ENCODE measurements at regions not wholly inside any gene's neighbourhood (a gene's known extent, or its start where the extent isn't known, plus 50 kb on each side); places are given as distances from the start of the nearest gene placed in this dataset.

- Histone ChIP-seq H3K4me3 (replicated peaks in 1 of 4; ENCODE audit: control extremely low read depth in 1 of 4, insufficient read depth in 1 of 4, low read depth in 3 of 4, low read length in 4 of 4) (no peak overlapping the region), H3K27me3 (ENCODE audit: control insufficient read depth, insufficient read depth, low read length) (no peaks in the 10 kb centered on the region), H3K4me1 (ENCODE audit: control insufficient read depth, extremely low read depth, insufficient read depth, low read length) (no peaks in the 10 kb centered on the region), H3K27ac (ENCODE audit: insufficient read depth, low read length) (no peak overlapping the region), H3K79me2 (ENCODE audit: control insufficient read depth, insufficient read depth, low read length) (no peaks in the 10 kb centered on the region), H3K36me3 (ENCODE audit: control insufficient read depth, insufficient read depth, low read length) (no peaks in the 10 kb centered on the region), H3K4me2 (ENCODE audit: extremely low read depth, insufficient read depth, low read length) (no peak overlapping the region), H4K20me1 (ENCODE audit: control insufficient read depth, extremely low read depth, insufficient read depth, low read length) (no peaks in the 10 kb centered on the region), H3K9ac (ENCODE audit: insufficient read depth, low read length) (no peak overlapping the region), H2AFZ (ENCODE audit: low read length) (no peak overlapping the region), H3K9me3 (ENCODE audit: control insufficient read depth, insufficient read depth, low read depth, low read length) (no peaks in the 10 kb centered on the region)
- DNase-seq (ENCODE audit: low read depth in 2 of 2) = no peak
- TF ChIP-seq CTCF (conservative IDR thresholded peaks at IDR 0.05 in 1 of 2, IDR thresholded peaks at IDR 0.05 in 1 of 2; ENCODE audit: low read depth in 1 of 2, low read length in 2 of 2) (no peak), EZH2 (IDR thresholded peaks at IDR 0.05; ENCODE audit: low read length, missing control alignments) (no peak)
Measured at GRCh38 chrX:44735498-44735897, 108.3 kb upstream of the DUSP21 start.

GRCh38 chrX:44733931-44734330 is 109.9 kb upstream of the DUSP21 start:
- H3K4me1 ChIP-seq (ENCODE audit: control insufficient read depth, extremely low read depth, insufficient read depth, low read length) = no peaks in the 10 kb centered on the region

GRCh38 chrX:44731160-44731559 is 112.7 kb upstream of the DUSP21 start:
- Histone ChIP-seq H2AFZ (ENCODE audit: low read length) (no peak overlapping the region), H3K9me3 (ENCODE audit: control insufficient read depth, insufficient read depth, low read depth, low read length) (no peaks in the 10 kb centered on the region), H4K20me1 (ENCODE audit: control insufficient read depth, extremely low read depth, insufficient read depth, low read length) (no peaks in the 10 kb centered on the region), H3K4me2 (ENCODE audit: extremely low read depth, insufficient read depth, low read length) (no peak overlapping the region), H3K27me3 (ENCODE audit: control insufficient read depth, insufficient read depth, low read length) (no peaks in the 10 kb centered on the region), H3K36me3 (ENCODE audit: control insufficient read depth, insufficient read depth, low read length) (no peaks in the 10 kb centered on the region), H3K4me3 (replicated peaks in 1 of 4; ENCODE audit: control extremely low read depth in 1 of 4, insufficient read depth in 1 of 4, low read depth in 3 of 4, low read length in 4 of 4) (no peak overlapping the region), H3K27ac (ENCODE audit: insufficient read depth, low read length) (no peak overlapping the region), H3K4me1 (ENCODE audit: control insufficient read depth, extremely low read depth, insufficient read depth, low read length) (no peaks in the 10 kb centered on the region), H3K9ac (ENCODE audit: insufficient read depth, low read length) (no peak overlapping the region), H3K79me2 (ENCODE audit: control insufficient read depth, insufficient read depth, low read length) (no peaks in the 10 kb centered on the region)
- DNase-seq (ENCODE audit: low read depth in 2 of 2) = peak; percentile 6 to 60
- TF ChIP-seq CTCF (conservative IDR thresholded peaks at IDR 0.05 in 1 of 2, IDR thresholded peaks at IDR 0.05 in 1 of 2; ENCODE audit: low read depth in 1 of 2, low read length in 2 of 2) (no peak), EZH2 (IDR thresholded peaks at IDR 0.05; ENCODE audit: low read length, missing control alignments) (no peak)

More at GRCh38 chrX:44733931-44734330, 109.9 kb upstream of the DUSP21 start:
- H3K27me3 ChIP-seq (ENCODE audit: control insufficient read depth, insufficient read depth, low read length) = no peaks in the 10 kb centered on the region
- no peak overlapping the region for H3K4me2 ChIP-seq (ENCODE audit: extremely low read depth, insufficient read depth, low read length)
- no peaks in the 10 kb centered on the region for H4K20me1 ChIP-seq (ENCODE audit: control insufficient read depth, extremely low read depth, insufficient read depth, low read length)
- TF ChIP-seq CTCF (conservative IDR thresholded peaks at IDR 0.05 in 1 of 2, IDR thresholded peaks at IDR 0.05 in 1 of 2; ENCODE audit: low read depth in 1 of 2, low read length in 2 of 2) (no peak), EZH2 (IDR thresholded peaks at IDR 0.05; ENCODE audit: low read length, missing control alignments) (no peak)
- no peaks in the 10 kb centered on the region for H3K36me3 ChIP-seq (ENCODE audit: control insufficient read depth, insufficient read depth, low read length)
- H2AFZ ChIP-seq (ENCODE audit: low read length) = no peak overlapping the region
- peak; percentile 1 to 6 for DNase-seq (ENCODE audit: low read depth in 2 of 2)
- no peak overlapping the region for H3K4me3 ChIP-seq (replicated peaks in 1 of 4; ENCODE audit: control extremely low read depth in 1 of 4, insufficient read depth in 1 of 4, low read depth in 3 of 4, low read length in 4 of 4)
- no peak overlapping the region for H3K27ac ChIP-seq (ENCODE audit: insufficient read depth, low read length)
- H3K79me2 ChIP-seq (ENCODE audit: control insufficient read depth, insufficient read depth, low read length) = no peaks in the 10 kb centered on the region
- no peak overlapping the region for H3K9ac ChIP-seq (ENCODE audit: insufficient read depth, low read length)
- no peaks in the 10 kb centered on the region for H3K9me3 ChIP-seq (ENCODE audit: control insufficient read depth, insufficient read depth, low read depth, low read length)

All from fibroblast of lung (primary cell).